ENCODE measurements at regions not wholly inside any gene's neighbourhood (a gene's known extent, or its start where the extent isn't known, plus 50 kb on each side); places are given as distances from the start of the nearest gene placed in this dataset.

- no peak overlapping the region for H3K14ac ChIP-seq (ENCODE audit: low read length in 2 of 2)
- no peak overlapping the region for H4K91ac ChIP-seq (ENCODE audit: low read length)
- no peaks in the 10 kb centered on the region for H3K27me3 ChIP-seq (ENCODE audit: control insufficient read depth in 1 of 2, insufficient read depth in 1 of 2, low read length in 2 of 2)
- H2BK15ac ChIP-seq (ENCODE audit: low read depth, poor library complexity, severe bottlenecking) = no peak overlapping the region
- WGBS = 83% methylated on average over 7 of the region's 7 CpGs
- no peak for DNase-seq
- H3K4me3 ChIP-seq (ENCODE audit: insufficient read depth in 1 of 2, low read depth in 1 of 2, low read length in 2 of 2) = no peak overlapping the region
- H3K23ac ChIP-seq (ENCODE audit: low read length in 2 of 2) = no peak overlapping the region
- H3K4ac ChIP-seq (ENCODE audit: low read depth in 1 of 2, low read length in 2 of 2) = no peak overlapping the region
- H4K8ac ChIP-seq (ENCODE audit: low read length) = no peak overlapping the region
- H2AK5ac ChIP-seq (ENCODE audit: low read length, severe bottlenecking) = no peak overlapping the region
- H3K9me3 ChIP-seq (ENCODE audit: control insufficient read depth, low read length) = no peaks in the 10 kb centered on the region
- H2BK12ac ChIP-seq (ENCODE audit: low read length in 2 of 2) = no peak overlapping the region
- H3K18ac ChIP-seq (ENCODE audit: low read depth in 1 of 2, low read length in 2 of 2) = no peak overlapping the region
- H2AFZ ChIP-seq (ENCODE audit: low read depth, low read length) = no peak overlapping the region
- H3K4me1 ChIP-seq (ENCODE audit: control insufficient read depth, insufficient read depth, low read depth, low read length) = no peaks in the 10 kb centered on the region
- no peaks in the 10 kb centered on the region for H3K79me1 ChIP-seq (replicated peaks; ENCODE audit: low read length, poor library complexity, severe bottlenecking)
- H3K36me3 ChIP-seq (ENCODE audit: control insufficient read depth in 1 of 2, insufficient read depth in 2 of 2, low read depth in 1 of 2, low read length in 2 of 2) = no peaks in the 10 kb centered on the region
- no peak overlapping the region for H3K27ac ChIP-seq (ENCODE audit: low read length, poor library complexity, severe bottlenecking)
- no peak overlapping the region for H3K4me2 ChIP-seq (ENCODE audit: low read length, poor library complexity, severe bottlenecking)
- H2BK120ac ChIP-seq (ENCODE audit: low read depth, low read length) = no peak overlapping the region
- no peak overlapping the region for H3K9ac ChIP-seq (ENCODE audit: low read length)
- H2BK5ac ChIP-seq (ENCODE audit: low read depth, low read length, poor library complexity, severe bottlenecking) = no peak overlapping the region
Measured at GRCh38 chr4:122003335-122003734, 51.5 kb upstream of the TRPC3 start.
